Gastrocnemius medialis (tissue), 4 donors: ENCODE measurements at regions not wholly inside any gene's neighbourhood (a gene's known extent, or its start where the extent isn't known, plus 50 kb on each side); places are given as distances from the start of the nearest gene placed in this dataset.
"Not testable (repeated sequence)": the region's sequence is repeated elsewhere in the genome, so short reads cannot be mapped to it uniquely, and the experiment has no call there.

ENCODE experiments used
- CTCF ChIP-seq, 5 experiments: fragments of 450-650 bp in 3 of 5; fragments of 200-600 bp in 2 of 5; sonication (generic) in 2 of 5; IDR thresholded peaks in 4 of 5; conservative IDR thresholded peaks in 1 of 5; 1 replicate in 4 of 5; 2 replicates in 1 of 5; pipeline ENCODE4 v1.5.1; 2016 to 2019; ENCODE audit warnings: antibody characterized with exemption in 5 of 5, mild to moderate bottlenecking in 3 of 5, moderate library complexity in 3 of 5
- POLR2A ChIP-seq, 2 donors: fragments of 450-650 bp; IDR thresholded peaks; one replicate each; pipeline ENCODE4 v1.6.1; 2017; ENCODE audit warnings: antibody characterized with exemption in 2 of 2, mild to moderate bottlenecking in 2 of 2, moderate library complexity in 2 of 2

DNA sequence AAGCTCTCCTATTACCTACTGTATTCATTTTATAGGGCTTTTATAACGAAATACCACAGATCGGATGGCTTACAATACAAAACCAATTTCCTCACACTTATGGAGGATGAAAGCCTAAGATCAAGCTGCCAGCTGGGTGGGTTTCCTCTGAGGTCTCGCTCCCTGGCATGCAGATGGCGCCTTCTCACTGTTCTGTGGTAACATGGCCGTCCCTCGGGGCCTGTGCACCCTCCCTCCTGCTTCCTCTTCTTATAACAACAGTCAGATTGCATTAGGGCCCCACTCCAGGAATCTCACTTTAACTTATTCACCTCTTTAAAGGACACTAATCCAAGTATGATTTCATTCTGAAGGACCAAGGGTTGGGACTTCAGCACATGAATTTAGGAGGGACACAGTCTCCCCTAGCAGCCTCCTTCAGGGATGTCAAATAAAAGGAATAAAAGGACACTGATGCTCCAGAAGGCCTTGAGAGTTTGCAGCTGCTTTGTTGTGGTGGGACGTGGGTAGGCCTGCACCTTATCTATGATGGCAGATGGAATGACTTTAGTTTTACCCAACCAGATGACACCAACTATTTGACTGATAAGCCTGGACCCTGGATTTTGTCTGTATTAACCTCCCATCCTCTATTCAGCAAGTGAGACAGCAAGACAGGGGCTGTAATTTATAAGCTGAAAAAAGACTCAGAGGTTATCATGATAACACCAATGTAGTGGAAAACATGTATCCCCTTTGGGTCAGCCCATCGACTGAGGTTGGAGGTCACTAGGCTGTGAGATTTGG is 455.3 kb downstream of the TMEM121 start:
- TF ChIP-seq CTCF (IDR thresholded peaks at IDR 0.05 in 4 of 5, conservative IDR thresholded peaks at IDR 0.05 in 1 of 5); POLR2A (IDR thresholded peaks at IDR 0.05): not testable (repeated sequence)
